Neural progenitor cell (in vitro differentiated cells): ENCODE measurements at regions not wholly inside any gene's neighbourhood (a gene's known extent, or its start where the extent isn't known, plus 50 kb on each side); places are given as distances from the start of the nearest gene placed in this dataset.

Source experiments
- DNase-seq: peaks from one replicate; pipeline ENCODE4 v3.0.0-alpha.2; 2016; ENCODE audit warnings: low spot score
- H2AFZ ChIP-seq: fragments of 200-600 bp; sonication (generic); replicated peaks from 2 replicates; pipeline ENCODE4 v1.6.1; 2016; ENCODE audit warnings: antibody characterized with exemption
- H3F3A ChIP-seq: fragments of 200-600 bp; sonication (generic); 2 replicates; pipeline ENCODE4 v1.6.1; 2016; ENCODE audit warnings: antibody characterized with exemption, low read depth
- H3K27ac ChIP-seq: fragments of 200-600 bp; sonication (generic); 2 replicates; pipeline ENCODE4 v1.5.1; 2016; ENCODE audit warnings: mild to moderate bottlenecking
- H3K27me3 ChIP-seq: fragments of 200-600 bp; sonication (generic); 2 replicates; pipeline ENCODE4 v1.6.1; 2016; ENCODE audit warnings: mild to moderate bottlenecking, moderate library complexity
- H3K36me3 ChIP-seq: fragments of 200-600 bp; sonication (generic); 2 replicates; pipeline ENCODE4 v1.5.1; 2016
- H3K4me1 ChIP-seq: fragments of 200-600 bp; sonication (generic); 2 replicates; pipeline ENCODE4 v1.6.1; 2016; ENCODE audit warnings: mixed run types
- H3K4me2 ChIP-seq: fragments of 200-600 bp; sonication (generic); 2 replicates; pipeline ENCODE4 v1.6.1; 2016
- H3K4me3 ChIP-seq: fragments of 200-600 bp; sonication (generic); 2 replicates; pipeline ENCODE4 v1.5.1; 2016
- H3K79me2 ChIP-seq: fragments of 200-600 bp; sonication (generic); 2 replicates; pipeline ENCODE4 v1.6.1; 2016; ENCODE audit warnings: low read depth
- H3K9ac ChIP-seq: fragments of 200-600 bp; sonication (generic); 2 replicates; pipeline ENCODE4 v1.6.1; 2016
- H3K9me3 ChIP-seq: fragments of 200-600 bp; sonication (generic); 2 replicates; pipeline ENCODE4 v1.5.1; 2016; ENCODE audit warnings: low read depth
- H4K20me1 ChIP-seq: fragments of 200-600 bp; sonication (generic); 2 replicates; pipeline ENCODE4 v1.6.1; 2016; ENCODE audit warnings: low read depth
- H3K27ac Mint-ChIP-seq: 3 replicates; pipeline ENCODE4 v1.8.0; 2021; ENCODE audit warnings: mixed read lengths
- H3K27me3 Mint-ChIP-seq: 2 replicates; pipeline ENCODE4 v1.8.0; 2022; ENCODE audit warnings: low read depth, mild to moderate bottlenecking, inconsistent platforms, moderate library complexity, mixed read lengths; ENCODE audit not compliant: insufficient read depth
- H3K36me3 Mint-ChIP-seq: 3 replicates; pipeline ENCODE4 v1.8.0; 2021; ENCODE audit warnings: mixed read lengths
- H3K4me1 Mint-ChIP-seq: 3 replicates; pipeline ENCODE4 v1.8.0; 2021; ENCODE audit warnings: mixed read lengths
- H3K4me3 Mint-ChIP-seq: 3 replicates; pipeline ENCODE4 v1.8.0; 2021; ENCODE audit warnings: mild to moderate bottlenecking, moderate library complexity, mixed read lengths
- H3K9me3 Mint-ChIP-seq: 3 replicates; pipeline ENCODE4 v1.8.0; 2020; ENCODE audit warnings: mixed read lengths
- EZH2 ChIP-seq: fragments of 200-600 bp; sonication (generic); IDR thresholded peaks from 2 replicates; pipeline ENCODE4 v1.6.1; 2017; ENCODE audit warnings: antibody characterized with exemption, mild to moderate bottlenecking, moderate library complexity
- EZH2phosphoT487 ChIP-seq: fragments of 200-600 bp; sonication (generic); IDR thresholded peaks from 2 replicates; pipeline ENCODE4 v1.6.1; 2017; ENCODE audit warnings: antibody characterized with exemption
- TF ChIP-seq, protein P1 (sequence below): fragments of 200-600 bp; sonication (generic); IDR thresholded peaks from 2 replicates; pipeline ENCODE4 v1.5.1; 2017; ENCODE audit warnings: antibody characterized with exemption, mild to moderate bottlenecking

- H3K36me3 Mint-ChIP-seq, result peaks cover 3% of the 10 kb centered on the region
- Histone ChIP-seq H3K36me3 (no peaks in the 10 kb centered on the region), H3K4me3 (no peak overlapping the region), H3F3A (no peaks in the 10 kb centered on the region), H3K9me3 (no peaks in the 10 kb centered on the region), H3K27ac (no peak overlapping the region), H3K9ac (no peak overlapping the region), H3K27me3 (no peaks in the 10 kb centered on the region), H4K20me1 (no peaks in the 10 kb centered on the region), H2AFZ (no peak overlapping the region), H3K4me2 (no peak overlapping the region), H3K4me1 (peaks cover 5% of the 10 kb centered on the region), H3K79me2 (no peaks in the 10 kb centered on the region)
- TF ChIP-seq EZH2phosphoT487 (no peak), EZH2 (no peak)
- TF ChIP-seq, protein P1, sequence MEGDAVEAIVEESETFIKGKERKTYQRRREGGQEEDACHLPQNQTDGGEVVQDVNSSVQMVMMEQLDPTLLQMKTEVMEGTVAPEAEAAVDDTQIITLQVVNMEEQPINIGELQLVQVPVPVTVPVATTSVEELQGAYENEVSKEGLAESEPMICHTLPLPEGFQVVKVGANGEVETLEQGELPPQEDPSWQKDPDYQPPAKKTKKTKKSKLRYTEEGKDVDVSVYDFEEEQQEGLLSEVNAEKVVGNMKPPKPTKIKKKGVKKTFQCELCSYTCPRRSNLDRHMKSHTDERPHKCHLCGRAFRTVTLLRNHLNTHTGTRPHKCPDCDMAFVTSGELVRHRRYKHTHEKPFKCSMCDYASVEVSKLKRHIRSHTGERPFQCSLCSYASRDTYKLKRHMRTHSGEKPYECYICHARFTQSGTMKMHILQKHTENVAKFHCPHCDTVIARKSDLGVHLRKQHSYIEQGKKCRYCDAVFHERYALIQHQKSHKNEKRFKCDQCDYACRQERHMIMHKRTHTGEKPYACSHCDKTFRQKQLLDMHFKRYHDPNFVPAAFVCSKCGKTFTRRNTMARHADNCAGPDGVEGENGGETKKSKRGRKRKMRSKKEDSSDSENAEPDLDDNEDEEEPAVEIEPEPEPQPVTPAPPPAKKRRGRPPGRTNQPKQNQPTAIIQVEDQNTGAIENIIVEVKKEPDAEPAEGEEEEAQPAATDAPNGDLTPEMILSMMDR, result no peak
- H3K27ac Mint-ChIP-seq, result no peak overlapping the region
- H3K4me1 Mint-ChIP-seq, result peaks cover 8% of the 10 kb centered on the region
- H3K4me3 Mint-ChIP-seq, result no peak overlapping the region
- peaks cover 11% of the 10 kb centered on the region for H3K9me3 Mint-ChIP-seq
- H3K27me3 Mint-ChIP-seq, result peaks cover 3% of the 10 kb centered on the region
- no peak for DNase-seq
These were observed 329.0 kb upstream of the MARCKS start for GRCh38 chr6:113528111-113528510.

GRCh38 chr6:113529196-113529595 lies 327.9 kb upstream of the MARCKS start:
- H3F3A ChIP-seq, result no peaks in the 10 kb centered on the region
- no peak overlapping the region for H2AFZ ChIP-seq
- H3K9ac ChIP-seq, result no peak overlapping the region
- peaks cover 5% of the 10 kb centered on the region for H3K4me1 ChIP-seq
- no peak overlapping the region for H3K4me2 ChIP-seq
- Mint-ChIP-seq H3K36me3 (peaks cover 3% of the 10 kb centered on the region), H3K9me3 (peaks cover 11% of the 10 kb centered on the region), H3K4me1 (peaks cover 8% of the 10 kb centered on the region), H3K27me3 (peaks cover 3% of the 10 kb centered on the region), H3K4me3 (no peak overlapping the region), H3K27ac (no peak overlapping the region)
- no peaks in the 10 kb centered on the region for H3K9me3 ChIP-seq
- TF ChIP-seq EZH2phosphoT487, result no peak
- no peaks in the 10 kb centered on the region for H3K36me3 ChIP-seq
- H3K79me2 ChIP-seq, result no peaks in the 10 kb centered on the region
- no peak overlapping the region for H3K27ac ChIP-seq
- no peak overlapping the region for H3K4me3 ChIP-seq
- no peak for DNase-seq
- no peaks in the 10 kb centered on the region for H3K27me3 ChIP-seq
- H4K20me1 ChIP-seq, result no peaks in the 10 kb centered on the region

DNA sequence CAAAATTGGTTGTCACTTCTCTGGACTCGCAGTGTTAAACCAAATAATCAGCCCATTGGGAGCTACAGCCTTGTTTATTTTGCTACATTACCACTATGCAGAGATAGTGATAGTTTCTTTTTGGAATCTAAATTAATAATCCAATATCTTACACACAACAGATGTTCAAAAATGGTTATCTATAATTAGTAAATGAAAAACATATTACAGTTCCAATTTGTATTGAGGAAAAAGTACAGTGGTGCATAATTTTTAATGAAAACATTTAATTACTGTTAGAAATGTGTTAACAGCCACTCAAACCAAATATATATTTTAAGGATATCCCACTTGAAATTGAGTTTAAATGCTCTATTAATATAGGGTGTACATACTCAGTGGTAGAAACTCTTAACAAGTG lies 327.3 kb upstream of the MARCKS start:
- Histone ChIP-seq H3K4me1 (peaks cover 5% of the 10 kb centered on the region), H3K36me3 (no peaks in the 10 kb centered on the region), H3F3A (no peaks in the 10 kb centered on the region), H4K20me1 (no peaks in the 10 kb centered on the region), H3K4me3 (no peak overlapping the region), H3K9ac (no peak overlapping the region), H3K9me3 (no peaks in the 10 kb centered on the region), H3K27me3 (no peaks in the 10 kb centered on the region), H3K79me2 (no peaks in the 10 kb centered on the region), H3K27ac (no peak overlapping the region), H3K4me2 (no peak overlapping the region), H2AFZ (no peak overlapping the region)
- TF ChIP-seq, protein P1, result no peak
- Mint-ChIP-seq H3K9me3 (peaks cover 11% of the 10 kb centered on the region), H3K27me3 (peaks cover 3% of the 10 kb centered on the region), H3K36me3 (peaks cover 3% of the 10 kb centered on the region), H3K27ac (no peak overlapping the region), H3K4me3 (no peak overlapping the region), H3K4me1 (peaks cover 8% of the 10 kb centered on the region)
- DNase-seq, result no peak

- no peaks in the 10 kb centered on the region for H3K79me2 ChIP-seq
- H4K20me1 ChIP-seq, result no peaks in the 10 kb centered on the region
- Mint-ChIP-seq H3K9me3 (peaks cover 11% of the 10 kb centered on the region), H3K4me1 (peaks cover 8% of the 10 kb centered on the region), H3K27ac (peak overlapping the region; percentile 46), H3K4me3 (no peak overlapping the region), H3K27me3 (peaks cover 3% of the 10 kb centered on the region), H3K36me3 (peaks cover 3% of the 10 kb centered on the region)
- H3K9ac ChIP-seq, result no peak overlapping the region
- H3K27ac ChIP-seq, result no peak overlapping the region
- no peaks in the 10 kb centered on the region for H3F3A ChIP-seq
- TF ChIP-seq, protein P1, result no peak
- TF ChIP-seq EZH2phosphoT487 (no peak), EZH2 (no peak)
- H3K36me3 ChIP-seq, result no peaks in the 10 kb centered on the region
- no peak overlapping the region for H3K4me3 ChIP-seq
- H3K9me3 ChIP-seq, result no peaks in the 10 kb centered on the region
- H3K4me2 ChIP-seq, result no peak overlapping the region
- no peaks in the 10 kb centered on the region for H3K27me3 ChIP-seq
- H3K4me1 ChIP-seq, result peaks cover 5% of the 10 kb centered on the region
- DNase-seq, result no peak
- no peak overlapping the region for H2AFZ ChIP-seq
These were observed 326.4 kb upstream of the MARCKS start for GRCh38 chr6:113530769-113531168.
